OCI-LY7 (cell line): ENCODE measurements at regions not wholly inside any gene's neighbourhood (a gene's known extent, or its start where the extent isn't known, plus 50 kb on each side); places are given as distances from the start of the nearest gene placed in this dataset.

Source experiments
- BruUV-seq: library from RNA; stranded (reverse); fragments of 400-500 nt; replicated peaks from 2 replicates; lab custom pipeline; 2021; lab: Mats Ljungman, UMichigan
- CTCF ChIA-PET: fragments of 300-600 bp; sonication (Branson Sonifier 250); formaldehyde crosslinking; loops from one replicate; lab custom pipeline; 2022; ENCODE audit warnings: antibody characterized with exemption; ENCODE audit not compliant: unreplicated experiment; lab: Charles Lee
- POLR2A ChIA-PET: fragments of 300-600 bp; sonication (Branson Sonifier 250); formaldehyde crosslinking; loops from one replicate; lab custom pipeline; 2022; ENCODE audit warnings: antibody characterized with exemption; lab: Charles Lee
- DNase-seq: peaks from one replicate; pipeline ENCODE4 v3.0.0-alpha.2; 2015; ENCODE audit warnings: low spot score
- H2AFZ ChIP-seq: fragments of 200-600 bp; sonication (generic), shearing (Covaris generic); 2 replicates; pipeline ENCODE4 v1.6.1; 2014; ENCODE audit warnings: mild to moderate bottlenecking, antibody characterized with exemption, low read length, moderate library complexity
- H3K27ac ChIP-seq: fragments of 200-600 bp; sonication (generic); 2 replicates; pipeline ENCODE4 v1.5.1; 2014; ENCODE audit warnings: mixed run types, low read depth, mild to moderate bottlenecking, moderate library complexity, low read length, inconsistent platforms; ENCODE audit not compliant: poor library complexity, severe bottlenecking
- H3K36me3 ChIP-seq: fragments of 200-600 bp; sonication (generic); 2 replicates; pipeline ENCODE4 v1.6.1; 2014; ENCODE audit warnings: mild to moderate bottlenecking, antibody characterized with exemption, low read length, moderate library complexity, mixed read lengths; ENCODE audit not compliant: insufficient read depth
- H3K4me1 ChIP-seq: fragments of 200-600 bp; sonication (generic); 2 replicates; pipeline ENCODE4 v1.5.1; 2014; ENCODE audit warnings: mild to moderate bottlenecking, low read length; ENCODE audit not compliant: insufficient read depth, poor library complexity, severe bottlenecking
- H3K4me2 ChIP-seq: fragments of 200-600 bp; sonication (generic); 2 replicates; pipeline ENCODE4 v1.6.1; 2014; ENCODE audit warnings: mild to moderate bottlenecking, low read length
- H3K4me3 ChIP-seq: fragments of 200-600 bp; sonication (generic); 2 replicates; pipeline ENCODE4 v1.5.1; 2014; ENCODE audit warnings: mild to moderate bottlenecking, low read depth, low read length; ENCODE audit not compliant: poor library complexity, severe bottlenecking
- H3K79me2 ChIP-seq: fragments of 200-600 bp; sonication (generic); 2 replicates; pipeline ENCODE4 v1.6.1; 2016; ENCODE audit warnings: low read depth, mild to moderate bottlenecking, low read length, moderate library complexity, mixed read lengths; ENCODE audit not compliant: insufficient read depth
- H3K9me2 ChIP-seq: fragments of 200-600 bp; sonication (generic); 2 replicates; pipeline ENCODE4 v1.6.1; 2016; ENCODE audit warnings: mild to moderate bottlenecking, low read length, mixed read lengths; ENCODE audit not compliant: insufficient read depth
- H3K9me3 ChIP-seq: fragments of 200-600 bp; sonication (generic); 2 replicates; pipeline ENCODE4 v1.6.1; 2014; ENCODE audit warnings: mild to moderate bottlenecking, mixed run types, low read length, mixed read lengths
- H4K20me1 ChIP-seq: fragments of 200-600 bp; sonication (generic); 2 replicates; pipeline ENCODE4 v1.6.1; 2014; ENCODE audit warnings: mild to moderate bottlenecking, antibody characterized with exemption, low read length, moderate library complexity, mixed read lengths; ENCODE audit not compliant: insufficient read depth
- EZH2phosphoT487 ChIP-seq: fragments of 200-600 bp; sonication (generic); IDR thresholded peaks from 2 replicates; pipeline ENCODE4 v1.6.1; 2018; ENCODE audit warnings: low read depth, borderline replicate concordance, mild to moderate bottlenecking, mixed run types, antibody characterized with exemption, low read length, moderate library complexity, mixed read lengths
- intact Hi-C: fragments of 100-400 bp; cut with micrococcal nuclease; formaldehyde crosslinking; loops from one replicate; pipeline ENCODE4 v1.10.0; 2022; ENCODE audit not compliant: unreplicated experiment
- TF ChIP-seq, protein P1 (sequence below): fragments of 200-600 bp; sonication (generic); conservative IDR thresholded peaks from 2 replicates; pipeline ENCODE4 v1.5.1; 2014; ENCODE audit warnings: mild to moderate bottlenecking, antibody characterized with exemption, low read length, moderate library complexity, mixed read lengths

- no peaks in the 10 kb centered on the region for H3K9me3 ChIP-seq
- no peak overlapping the region for H3K4me3 ChIP-seq
- POLR2A ChIA-PET: no interaction called here
- TF ChIP-seq, protein P1, sequence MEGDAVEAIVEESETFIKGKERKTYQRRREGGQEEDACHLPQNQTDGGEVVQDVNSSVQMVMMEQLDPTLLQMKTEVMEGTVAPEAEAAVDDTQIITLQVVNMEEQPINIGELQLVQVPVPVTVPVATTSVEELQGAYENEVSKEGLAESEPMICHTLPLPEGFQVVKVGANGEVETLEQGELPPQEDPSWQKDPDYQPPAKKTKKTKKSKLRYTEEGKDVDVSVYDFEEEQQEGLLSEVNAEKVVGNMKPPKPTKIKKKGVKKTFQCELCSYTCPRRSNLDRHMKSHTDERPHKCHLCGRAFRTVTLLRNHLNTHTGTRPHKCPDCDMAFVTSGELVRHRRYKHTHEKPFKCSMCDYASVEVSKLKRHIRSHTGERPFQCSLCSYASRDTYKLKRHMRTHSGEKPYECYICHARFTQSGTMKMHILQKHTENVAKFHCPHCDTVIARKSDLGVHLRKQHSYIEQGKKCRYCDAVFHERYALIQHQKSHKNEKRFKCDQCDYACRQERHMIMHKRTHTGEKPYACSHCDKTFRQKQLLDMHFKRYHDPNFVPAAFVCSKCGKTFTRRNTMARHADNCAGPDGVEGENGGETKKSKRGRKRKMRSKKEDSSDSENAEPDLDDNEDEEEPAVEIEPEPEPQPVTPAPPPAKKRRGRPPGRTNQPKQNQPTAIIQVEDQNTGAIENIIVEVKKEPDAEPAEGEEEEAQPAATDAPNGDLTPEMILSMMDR: no peak
- no peak for TF ChIP-seq EZH2phosphoT487
- no peaks in the 10 kb centered on the region for H3K9me2 ChIP-seq
- no peaks in the 10 kb centered on the region for H3K4me1 ChIP-seq
- no peaks in the 10 kb centered on the region for H4K20me1 ChIP-seq
- DNase-seq: no peak
- no peak overlapping the region for H3K27ac ChIP-seq
- intact Hi-C loops: no loop called here
- H3K4me2 ChIP-seq: no peak overlapping the region
- no peaks in the 10 kb centered on the region for H3K79me2 ChIP-seq
- H3K36me3 ChIP-seq: no peaks in the 10 kb centered on the region
- CTCF ChIA-PET: no interaction called here
- BruUV-seq: no TSS peak
- no peak overlapping the region for H2AFZ ChIP-seq
Observed at GRCh38 chr13:59229401-59229800, 934.3 kb downstream of the DIAPH3 start.

DNA sequence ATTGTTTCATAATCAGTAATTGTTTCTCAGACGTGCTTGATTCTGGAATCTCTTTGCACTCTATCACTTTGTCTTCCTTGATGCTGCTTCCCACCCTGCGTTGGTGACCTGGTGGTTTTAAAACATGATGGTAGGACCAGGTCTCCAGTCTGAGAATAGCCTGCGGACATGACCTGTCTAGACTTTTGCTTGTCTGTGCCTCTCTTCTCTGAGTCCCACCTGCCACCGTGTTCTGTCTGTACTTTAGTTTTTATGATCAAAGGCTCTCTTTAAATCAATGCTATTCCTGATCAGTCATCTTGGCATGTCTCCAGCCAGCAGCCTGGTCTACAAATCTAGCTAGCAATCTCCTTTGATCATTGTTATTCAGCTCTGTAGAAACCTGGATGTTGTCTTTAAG lies 933.9 kb downstream of the DIAPH3 start:
- no peak for DNase-seq
- TF ChIP-seq EZH2phosphoT487: no peak
- TF ChIP-seq, protein P1: no peak
- CTCF ChIA-PET: no interaction called here
- no peak overlapping the region for H2AFZ ChIP-seq
- H3K9me3 ChIP-seq: no peaks in the 10 kb centered on the region
- H3K4me1 ChIP-seq: no peaks in the 10 kb centered on the region
- intact Hi-C loops: no loop called here
- no peaks in the 10 kb centered on the region for H3K36me3 ChIP-seq
- no peak overlapping the region for H3K4me2 ChIP-seq
- no TSS peak for BruUV-seq
- no peaks in the 10 kb centered on the region for H3K9me2 ChIP-seq
- no peak overlapping the region for H3K4me3 ChIP-seq
- H4K20me1 ChIP-seq: no peaks in the 10 kb centered on the region
- H3K27ac ChIP-seq: no peak overlapping the region
- POLR2A ChIA-PET: interaction anchor here (1.4 kb wide), 1 partner anchor 9 kb away, joined by 3 read pairs; no protein-coding TSS in a partner anchor
- H3K79me2 ChIP-seq: no peaks in the 10 kb centered on the region

- Histone ChIP-seq H3K9me2 (no peaks in the 10 kb centered on the region), H3K27ac (no peak overlapping the region), H3K9me3 (no peaks in the 10 kb centered on the region), H3K4me3 (no peak overlapping the region), H2AFZ (no peak overlapping the region), H3K79me2 (no peaks in the 10 kb centered on the region), H3K4me1 (no peaks in the 10 kb centered on the region), H4K20me1 (no peaks in the 10 kb centered on the region), H3K36me3 (no peaks in the 10 kb centered on the region), H3K4me2 (no peak overlapping the region)
- CTCF ChIA-PET: no interaction called here
- intact Hi-C loops: no loop called here
- DNase-seq: no peak
- TF ChIP-seq, protein P1: no peak
- no peak for TF ChIP-seq EZH2phosphoT487
- POLR2A ChIA-PET: interaction anchor here (1.4 kb wide), 1 partner anchor 10 kb away, joined by 3 read pairs; no protein-coding TSS in a partner anchor
- no TSS peak for BruUV-seq
Observed at GRCh38 chr13:59230484-59231264, 933.1 kb downstream of the DIAPH3 start.
